Activated CD8-positive, alpha-beta T cell treated with anti-CD3 and anti-CD28 coated beads for 36 hours (primary cell): ENCODE measurements at regions not wholly inside any gene's neighbourhood (a gene's known extent, or its start where the extent isn't known, plus 50 kb on each side); places are given as distances from the start of the nearest gene placed in this dataset.

Experiments
- ATAC-seq: fragments of 200-7000 bp; cut with Tn5 transposase; one replicate; pipeline ENCODE4 v1.10.0; 2021; ENCODE audit warnings: mild to moderate bottlenecking, moderate library complexity
- CTCF ChIA-PET: fragments of 350-600 bp; sonication (Branson Sonifier 250); formaldehyde crosslinking; loops from one replicate; lab custom pipeline; 2021; ENCODE audit warnings: antibody characterized with exemption; lab: Charles Lee
- POLR2A ChIA-PET: fragments of 350-600 bp; sonication (Branson Sonifier 250); formaldehyde crosslinking; loops from one replicate; lab custom pipeline; 2021; ENCODE audit warnings: antibody characterized with exemption; lab: Charles Lee
- DNase-seq: peaks from one replicate; pipeline ENCODE4 v3.0.0-alpha.2; 2020
- H3K27ac Mint-ChIP-seq: one replicate; pipeline ENCODE4 v1.8.0; 2021; ENCODE audit warnings: mild to moderate bottlenecking, mixed read lengths
- H3K27me3 Mint-ChIP-seq: one replicate; pipeline ENCODE4 v1.8.0; 2021; ENCODE audit warnings: mixed read lengths
- H3K36me3 Mint-ChIP-seq: one replicate; pipeline ENCODE4 v1.8.0; 2021; ENCODE audit warnings: low read depth, mixed read lengths
- H3K4me1 Mint-ChIP-seq: one replicate; pipeline ENCODE4 v1.8.0; 2021; ENCODE audit warnings: low read depth, mixed read lengths
- H3K4me3 Mint-ChIP-seq: one replicate; pipeline ENCODE4 v1.8.0; 2021; ENCODE audit warnings: mild to moderate bottlenecking, moderate library complexity, mixed read lengths
- H3K9me3 Mint-ChIP-seq: one replicate; pipeline ENCODE4 v1.8.0; 2021; ENCODE audit warnings: mixed read lengths
- intact Hi-C: fragments of 100-400 bp; cut with micrococcal nuclease; formaldehyde crosslinking; loops from one replicate; pipeline ENCODE4 v1.10.0; 2022
- TF ChIP-seq, protein P1 (sequence below): fragments of 200-600 bp; IDR thresholded peaks from one replicate; pipeline ENCODE4 v1.8.0; 2022; ENCODE audit warnings: antibody characterized with exemption, mild to moderate bottlenecking

- Mint-ChIP-seq H3K27ac (no peak overlapping the region), H3K36me3 (no peaks in the 10 kb centered on the region), H3K9me3 (peaks cover 2% of the 10 kb centered on the region), H3K4me1 (no peaks in the 10 kb centered on the region), H3K27me3 (no peaks in the 10 kb centered on the region), H3K4me3 (no peak overlapping the region)
- TF ChIP-seq, protein P1, sequence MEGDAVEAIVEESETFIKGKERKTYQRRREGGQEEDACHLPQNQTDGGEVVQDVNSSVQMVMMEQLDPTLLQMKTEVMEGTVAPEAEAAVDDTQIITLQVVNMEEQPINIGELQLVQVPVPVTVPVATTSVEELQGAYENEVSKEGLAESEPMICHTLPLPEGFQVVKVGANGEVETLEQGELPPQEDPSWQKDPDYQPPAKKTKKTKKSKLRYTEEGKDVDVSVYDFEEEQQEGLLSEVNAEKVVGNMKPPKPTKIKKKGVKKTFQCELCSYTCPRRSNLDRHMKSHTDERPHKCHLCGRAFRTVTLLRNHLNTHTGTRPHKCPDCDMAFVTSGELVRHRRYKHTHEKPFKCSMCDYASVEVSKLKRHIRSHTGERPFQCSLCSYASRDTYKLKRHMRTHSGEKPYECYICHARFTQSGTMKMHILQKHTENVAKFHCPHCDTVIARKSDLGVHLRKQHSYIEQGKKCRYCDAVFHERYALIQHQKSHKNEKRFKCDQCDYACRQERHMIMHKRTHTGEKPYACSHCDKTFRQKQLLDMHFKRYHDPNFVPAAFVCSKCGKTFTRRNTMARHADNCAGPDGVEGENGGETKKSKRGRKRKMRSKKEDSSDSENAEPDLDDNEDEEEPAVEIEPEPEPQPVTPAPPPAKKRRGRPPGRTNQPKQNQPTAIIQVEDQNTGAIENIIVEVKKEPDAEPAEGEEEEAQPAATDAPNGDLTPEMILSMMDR, result no peak
- ATAC-seq (no peak), DNase-seq (no peak)
- CTCF ChIA-PET, result no interaction called here
- intact Hi-C loops, result no loop called here
- POLR2A ChIA-PET, result no interaction called here
These were observed 549.2 kb upstream of the GRAMD2B start for GRCh38 chr5:125874057-125874456.

DNA sequence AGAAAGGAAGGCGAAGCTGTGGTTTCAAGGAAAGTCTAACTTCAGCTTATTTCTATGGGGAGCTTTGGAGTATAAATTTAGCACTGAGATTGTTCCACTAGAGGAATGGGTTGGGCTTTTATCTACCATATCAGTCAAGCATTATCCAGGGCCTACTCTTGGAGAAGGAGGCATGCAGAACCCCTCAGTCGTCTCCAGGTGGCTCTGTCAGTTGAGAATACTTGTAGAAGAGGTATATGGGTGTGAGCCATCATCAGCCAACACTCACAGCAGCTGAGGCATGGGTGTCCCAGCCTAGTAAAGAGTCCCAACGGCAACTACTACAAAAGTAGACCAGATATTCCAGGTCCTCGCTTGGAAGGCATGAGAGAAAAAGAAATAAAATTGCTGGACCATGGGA is 548.5 kb upstream of the GRAMD2B start:
- ChIA-PET CTCF (no interaction called here), POLR2A (no interaction called here)
- no peaks in the 10 kb centered on the region for H3K4me1 Mint-ChIP-seq

DNA sequence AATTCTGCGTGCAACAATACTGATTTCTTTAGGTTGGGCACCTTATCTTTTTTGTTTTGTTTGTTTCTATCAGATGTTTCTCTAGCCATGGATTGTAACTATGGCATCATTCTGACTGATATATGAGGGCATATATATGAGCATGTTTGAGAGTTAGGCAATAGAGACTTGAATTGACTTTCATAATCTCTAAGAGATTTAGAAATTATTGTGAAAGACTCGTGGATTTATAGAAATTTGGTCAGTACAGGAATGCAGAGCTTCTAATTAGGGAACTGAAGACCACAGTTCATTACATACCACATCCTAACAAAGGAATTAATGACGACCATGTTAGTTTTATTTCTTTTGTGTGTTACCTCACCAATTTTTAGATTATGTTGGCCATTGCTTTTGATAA is 546.0 kb upstream of the GRAMD2B start:
- intact Hi-C loops, result no loop called here
- ATAC-seq (no peak), DNase-seq (no peak)
- POLR2A ChIA-PET, result no interaction called here
- Mint-ChIP-seq H3K9me3 (peaks cover 10% of the 10 kb centered on the region), H3K36me3 (no peaks in the 10 kb centered on the region), H3K4me3 (no peak overlapping the region), H3K4me1 (no peaks in the 10 kb centered on the region), H3K27me3 (no peaks in the 10 kb centered on the region), H3K27ac (no peak overlapping the region)
- TF ChIP-seq, protein P1, result no peak
- CTCF ChIA-PET, result no interaction called here

More for the DNA sequence above, 548.5 kb upstream of the GRAMD2B start:
- Mint-ChIP-seq H3K4me3 (no peak overlapping the region), H3K9me3 (peaks cover 6% of the 10 kb centered on the region), H3K36me3 (no peaks in the 10 kb centered on the region), H3K27ac (no peak overlapping the region), H3K27me3 (no peaks in the 10 kb centered on the region)
- no peak for ATAC-seq
- intact Hi-C loops, result no loop called here
- no peak for DNase-seq
- TF ChIP-seq, protein P1, result no peak

DNA sequence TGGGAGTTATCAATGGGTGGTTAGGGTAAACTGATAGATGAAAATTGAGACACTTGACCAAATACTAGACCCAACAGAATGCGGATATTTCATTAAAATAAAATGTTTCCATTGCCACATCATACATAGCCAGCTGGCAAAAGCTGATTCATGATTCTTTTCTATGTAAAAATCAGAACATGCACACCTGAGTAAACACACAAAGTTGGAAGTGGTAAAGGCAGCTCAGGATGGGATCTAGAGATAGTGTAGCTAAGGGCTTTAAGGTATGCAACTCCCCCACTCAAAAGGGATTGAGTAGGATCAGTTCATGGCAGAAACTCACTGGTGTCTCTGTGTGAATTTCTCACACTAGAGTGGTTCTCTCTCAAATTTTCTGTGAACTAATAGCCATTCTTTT is 541.1 kb upstream of the GRAMD2B start:
- ATAC-seq (no peak), DNase-seq (no peak)
- H3K4me3 Mint-ChIP-seq, result no peak overlapping the region
- TF ChIP-seq, protein P1, result no peak
- ChIA-PET POLR2A (no interaction called here), CTCF (no interaction called here)
- no peak overlapping the region for H3K27ac Mint-ChIP-seq
- H3K27me3 Mint-ChIP-seq, result no peaks in the 10 kb centered on the region
- peaks cover 10% of the 10 kb centered on the region for H3K9me3 Mint-ChIP-seq
- no peaks in the 10 kb centered on the region for H3K4me1 Mint-ChIP-seq
- intact Hi-C loops, result no loop called here
- no peaks in the 10 kb centered on the region for H3K36me3 Mint-ChIP-seq

DNA sequence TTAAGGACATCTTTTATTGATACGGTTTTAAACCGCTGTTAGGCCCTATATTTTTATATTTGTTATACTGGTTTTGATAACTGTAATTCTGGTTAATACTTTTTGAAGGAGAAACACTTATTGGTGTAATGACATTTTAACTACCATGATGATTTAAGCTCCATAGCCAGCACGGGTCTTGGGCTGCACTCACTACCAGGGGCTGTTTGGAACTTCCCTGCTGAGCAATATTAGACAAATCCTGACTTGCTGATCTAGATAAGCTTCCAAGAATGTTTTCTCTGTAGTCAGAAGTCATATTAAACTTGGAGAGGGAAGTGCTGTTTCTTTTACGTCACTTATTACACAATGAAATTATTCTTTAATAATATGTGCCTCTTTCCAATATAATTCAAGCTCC is 540.0 kb upstream of the GRAMD2B start:
- Mint-ChIP-seq H3K9me3 (peaks cover 8% of the 10 kb centered on the region), H3K4me3 (no peak overlapping the region), H3K27ac (no peak overlapping the region), H3K4me1 (no peaks in the 10 kb centered on the region), H3K36me3 (no peaks in the 10 kb centered on the region), H3K27me3 (no peaks in the 10 kb centered on the region)
- intact Hi-C loops, result no loop called here
- CTCF ChIA-PET, result no interaction called here
- POLR2A ChIA-PET, result no interaction called here
- TF ChIP-seq, protein P1, result no peak
- DNase-seq (no peak), ATAC-seq (no peak)
